DMS79 treated with DMSO at 0.1 percent for 48 hours (cell line): ENCODE measurements at regions not wholly inside any gene's neighbourhood (a gene's known extent, or its start where the extent isn't known, plus 50 kb on each side); places are given as distances from the start of the nearest gene placed in this dataset.
"Not testable (repeated sequence)": the region's sequence is repeated elsewhere in the genome, so short reads cannot be mapped to it uniquely, and the experiment has no call there.

Source experiments
- DNase-seq: peaks from one replicate; lab custom pipeline; 2025; lab: John Stamatoyannopoulos, UW

- no peak for DNase-seq
Observed at GRCh38 chr6:85357651-85358050, 92.2 kb upstream of the NT5E start.

GRCh38 chr6:85356743-85357142 lies 93.1 kb upstream of the NT5E start:
- not testable (repeated sequence) for DNase-seq

GRCh38 chr6:85355816-85356215 lies 94.1 kb upstream of the NT5E start:
- DNase-seq: no peak

- DNase-seq: peak; percentile 29
Observed at GRCh38 chr6:85354761-85355618, 94.9 kb upstream of the NT5E start.

- DNase-seq: no peak
Observed at GRCh38 chr6:85353012-85353411, 96.9 kb upstream of the NT5E start.

- no peak for DNase-seq
Observed at GRCh38 chr6:85348643-85349042, 101.2 kb upstream of the NT5E start.

- no peak for DNase-seq
Observed at GRCh38 chr6:85347812-85348211, 102.1 kb upstream of the NT5E start.

- no peak for DNase-seq
Observed at GRCh38 chr6:85346196-85346595, 103.7 kb upstream of the NT5E start.

- no peak for DNase-seq
Observed at GRCh38 chr6:85344996-85345395, 104.9 kb upstream of the NT5E start.

- DNase-seq: no peak
Observed at GRCh38 chr6:85343428-85343827, 106.5 kb upstream of the NT5E start.

GRCh38 chr6:85329196-85329595 lies 120.7 kb upstream of the NT5E start:
- DNase-seq: no peak

- DNase-seq: not testable (repeated sequence)
Observed at GRCh38 chr6:85325811-85326210, 124.1 kb upstream of the NT5E start.

GRCh38 chr6:85323435-85324040 lies 126.3 kb upstream of the NT5E start:
- DNase-seq: peak; percentile 13

- DNase-seq: no peak
Observed at GRCh38 chr6:85322446-85323105, 127.3 kb upstream of the NT5E start.

GRCh38 chr6:85321906-85322305 lies 128.0 kb upstream of the NT5E start:
- DNase-seq: no peak

- no peak for DNase-seq
Observed at GRCh38 chr6:85314586-85314985, 135.3 kb upstream of the NT5E start.

- DNase-seq: no peak
Observed at GRCh38 chr6:85300581-85300980, 149.3 kb upstream of the NT5E start.

GRCh38 chr6:85298553-85298952 lies 151.3 kb upstream of the NT5E start:
- no peak for DNase-seq

- no peak for DNase-seq
Observed at GRCh38 chr6:85291326-85291725, 158.6 kb upstream of the NT5E start.

GRCh38 chr6:85287654-85288053 lies 162.2 kb upstream of the NT5E start:
- no peak for DNase-seq

GRCh38 chr6:85287158-85287557 lies 162.7 kb upstream of the NT5E start:
- no peak for DNase-seq

- DNase-seq: not testable (repeated sequence)
Observed at GRCh38 chr6:85286507-85286906, 163.4 kb upstream of the NT5E start.

- no peak for DNase-seq
Observed at GRCh38 chr6:85285934-85286333, 163.9 kb upstream of the NT5E start.
